ENCODE measurements at regions not wholly inside any gene's neighbourhood (a gene's known extent, or its start where the extent isn't known, plus 50 kb on each side); places are given as distances from the start of the nearest gene placed in this dataset.

DNA sequence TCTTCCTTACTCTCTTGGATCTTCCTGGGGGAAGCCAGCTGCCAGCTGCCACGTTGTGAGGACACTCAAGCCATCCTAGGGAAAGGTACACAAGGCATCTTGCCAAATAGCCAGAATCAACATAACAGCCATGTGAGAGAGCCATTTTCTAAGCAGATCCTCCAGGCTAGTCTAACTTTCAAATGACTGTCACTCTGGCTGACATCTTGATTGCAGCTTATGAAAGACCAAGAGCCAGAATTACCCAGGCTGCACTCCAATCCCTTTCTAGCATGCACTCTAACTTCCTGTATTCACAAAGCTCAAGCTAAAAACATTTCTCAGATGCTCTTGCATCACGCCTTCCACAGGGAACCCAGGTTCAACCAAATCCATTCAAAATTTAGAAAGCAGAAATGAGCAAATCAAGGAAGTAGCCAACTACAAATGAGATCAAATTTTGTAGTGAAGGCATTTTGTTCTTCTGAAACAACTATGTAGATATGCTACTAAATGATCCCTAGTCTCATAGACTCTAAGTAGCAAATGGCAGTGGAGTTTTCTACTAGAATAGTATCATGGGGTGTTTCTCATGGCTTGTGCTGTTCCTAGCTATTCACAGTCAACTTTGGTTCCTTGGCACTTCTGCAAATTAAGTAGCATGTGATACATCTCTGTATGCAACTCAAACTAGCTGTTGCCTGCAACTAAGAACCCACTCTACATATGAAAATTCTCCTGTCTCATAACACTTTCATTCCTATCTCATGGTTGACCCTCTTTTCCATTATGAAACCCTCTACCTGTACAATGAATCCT, 281.9 kb downstream of the ZEB2 start:
- peaks cover 62% of the 10 kb centered on the region for H3K79me2 ChIP-seq (ENCODE audit: low read length)
- H3K27ac ChIP-seq (ENCODE audit: low read length) = peak overlapping the region; percentile 99
- H3K36me3 ChIP-seq (ENCODE audit: insufficient read depth, low read length) = no peaks in the 10 kb centered on the region
- no peaks in the 10 kb centered on the region for H3K9me2 ChIP-seq (replicated peaks; ENCODE audit: insufficient read depth, low read length)
- no peaks in the 10 kb centered on the region for H3K9me3 ChIP-seq (ENCODE audit: low read length)
- DNase-seq = peak; percentile 81
- H3K4me1 ChIP-seq (ENCODE audit: low read length) = peaks cover 99% of the 10 kb centered on the region
- H3K4me3 ChIP-seq (ENCODE audit: low read length) = no peak overlapping the region
- H2AFZ ChIP-seq (ENCODE audit: low read length) = no peak overlapping the region
- no peaks in the 10 kb centered on the region for H3K27me3 ChIP-seq (ENCODE audit: low read length)
- H3K4me2 ChIP-seq (ENCODE audit: low read depth, low read length, poor library complexity, severe bottlenecking) = peak overlapping the region; percentile 82
- H3K9ac ChIP-seq (ENCODE audit: low read length) = peak overlapping the region; percentile 34
- H4K20me1 ChIP-seq (ENCODE audit: insufficient read depth, low read depth, low read length) = no peaks in the 10 kb centered on the region

DNA sequence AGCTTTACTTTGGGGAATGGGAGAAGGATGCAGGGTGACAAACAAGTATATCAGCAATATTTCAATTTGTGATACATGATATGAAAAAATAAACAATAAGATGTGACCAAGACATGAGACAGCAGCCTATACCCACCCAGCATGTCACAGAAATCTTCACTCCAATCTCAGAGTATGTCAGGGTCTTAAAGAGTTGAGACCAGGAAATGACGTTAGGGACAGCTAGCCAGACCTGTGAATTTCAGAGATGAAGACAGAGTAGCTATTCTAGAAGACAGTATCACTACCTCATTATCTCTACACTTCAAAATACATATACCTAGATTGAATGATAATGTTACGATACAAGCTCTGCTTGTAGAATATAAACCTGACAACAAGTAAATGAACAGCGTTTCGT, 282.8 kb downstream of the ZEB2 start:
- Histone ChIP-seq H3K79me2 (ENCODE audit: low read length) (peaks cover 64% of the 10 kb centered on the region), H3K9ac (ENCODE audit: low read length) (no peak overlapping the region), H3K4me1 (ENCODE audit: low read length) (peaks cover 100% of the 10 kb centered on the region), H3K27me3 (ENCODE audit: low read length) (no peaks in the 10 kb centered on the region), H3K9me3 (ENCODE audit: low read length) (no peaks in the 10 kb centered on the region), H3K9me2 (replicated peaks; ENCODE audit: insufficient read depth, low read length) (no peaks in the 10 kb centered on the region), H3K36me3 (ENCODE audit: insufficient read depth, low read length) (no peaks in the 10 kb centered on the region), H4K20me1 (ENCODE audit: insufficient read depth, low read depth, low read length) (no peaks in the 10 kb centered on the region), H3K4me2 (ENCODE audit: low read depth, low read length, poor library complexity, severe bottlenecking) (peak overlapping the region; percentile 82), H3K4me3 (ENCODE audit: low read length) (no peak overlapping the region), H3K27ac (ENCODE audit: low read length) (peak overlapping the region; percentile 99), H2AFZ (ENCODE audit: low read length) (no peak overlapping the region)
- DNase-seq = no peak

DNA sequence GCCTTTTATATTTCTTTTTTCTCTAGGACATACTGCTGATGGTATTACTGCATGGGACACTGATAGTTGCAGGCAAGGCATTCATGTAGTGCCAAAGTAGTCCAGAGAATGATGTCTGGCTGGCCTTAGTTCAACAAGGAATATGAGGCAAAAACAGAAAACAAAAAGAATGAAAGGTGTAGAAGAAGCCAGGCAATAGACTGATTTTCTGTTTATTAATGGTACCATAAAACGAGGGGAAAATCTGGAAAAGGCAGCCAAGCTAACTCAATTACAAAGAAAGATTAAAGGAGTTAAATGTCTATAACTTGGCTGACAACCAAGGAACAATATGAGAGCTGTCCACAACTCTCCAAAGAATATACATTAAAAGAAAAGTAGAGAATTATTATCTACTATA, 284.9 kb downstream of the ZEB2 start:
- Histone ChIP-seq H3K9ac (ENCODE audit: low read length) (0 out of 2 replicates have a peak overlapping the region, but pooled peaks have one; percentile 35), H2AFZ (ENCODE audit: low read length) (no peak overlapping the region), H3K4me1 (ENCODE audit: low read length) (peaks cover 100% of the 10 kb centered on the region), H3K9me2 (replicated peaks; ENCODE audit: insufficient read depth, low read length) (no peaks in the 10 kb centered on the region), H3K27me3 (ENCODE audit: low read length) (no peaks in the 10 kb centered on the region), H3K79me2 (ENCODE audit: low read length) (peaks cover 79% of the 10 kb centered on the region), H3K4me2 (ENCODE audit: low read depth, low read length, poor library complexity, severe bottlenecking) (peak overlapping the region; percentile 46), H3K9me3 (ENCODE audit: low read length) (no peaks in the 10 kb centered on the region), H3K4me3 (ENCODE audit: low read length) (no peak overlapping the region), H3K36me3 (ENCODE audit: insufficient read depth, low read length) (no peaks in the 10 kb centered on the region), H3K27ac (ENCODE audit: low read length) (peak overlapping the region; percentile 99), H4K20me1 (ENCODE audit: insufficient read depth, low read depth, low read length) (no peaks in the 10 kb centered on the region)
- DNase-seq = no peak

DNA sequence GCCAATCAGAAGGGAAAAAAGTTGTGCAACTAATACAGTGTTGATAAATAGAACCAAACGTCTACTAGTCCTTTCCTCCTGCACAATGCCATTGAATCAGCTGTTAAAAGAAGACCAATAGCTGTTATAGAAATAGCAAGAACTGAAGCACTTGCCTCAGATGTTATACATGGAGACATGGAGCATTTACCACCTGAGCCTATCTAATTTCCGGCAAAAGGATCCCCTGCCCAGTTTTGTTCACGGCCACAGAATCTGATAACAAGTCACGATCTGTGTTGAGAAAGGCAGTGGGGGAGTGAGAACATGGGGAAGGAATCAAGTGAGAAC, 285.4 kb downstream of the ZEB2 start:
- peak overlapping the region; percentile 99 for H3K27ac ChIP-seq (ENCODE audit: low read length)

DNA sequence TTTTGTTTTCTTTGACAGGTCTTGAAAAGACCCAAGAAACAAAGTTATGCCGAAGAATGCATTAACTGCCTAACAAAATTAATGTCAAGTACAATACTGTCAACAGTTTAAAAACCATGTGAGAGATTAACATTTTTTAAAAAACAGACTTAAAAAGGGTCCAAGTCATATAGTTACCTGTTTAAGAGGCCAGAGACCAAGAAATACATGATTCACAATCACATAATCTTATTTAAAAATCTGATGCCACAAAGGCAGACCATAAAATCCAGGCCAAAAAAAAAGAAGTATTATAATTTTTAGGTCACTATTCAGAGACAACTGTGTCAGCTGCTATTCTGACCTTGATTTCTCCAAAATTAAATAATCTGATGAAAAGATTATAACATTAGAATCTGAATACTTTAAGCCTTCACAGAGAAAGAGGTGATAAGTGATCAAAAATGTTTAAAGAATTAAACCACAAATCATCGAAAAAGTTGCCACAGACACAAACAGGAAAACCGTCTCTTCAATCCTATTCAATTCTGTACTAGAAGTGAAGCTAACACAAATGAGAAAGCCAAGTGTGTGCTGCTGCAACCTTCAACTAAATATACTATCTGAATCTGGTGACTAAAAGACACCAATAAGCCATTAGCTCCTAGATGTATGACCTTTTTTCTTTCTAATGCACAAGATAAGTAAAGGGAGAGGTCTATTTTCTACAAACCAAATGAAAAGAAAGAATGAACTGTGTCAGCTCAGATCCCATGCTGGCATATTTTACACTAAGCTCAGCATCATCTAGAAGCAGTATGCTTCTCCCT, 286.0 kb downstream of the ZEB2 start:
- H3K36me3 ChIP-seq (ENCODE audit: insufficient read depth, low read length) = no peaks in the 10 kb centered on the region
- H3K27ac ChIP-seq (ENCODE audit: low read length) = peak overlapping the region; percentile 99
- H4K20me1 ChIP-seq (ENCODE audit: insufficient read depth, low read depth, low read length) = no peaks in the 10 kb centered on the region
- no peaks in the 10 kb centered on the region for H3K27me3 ChIP-seq (ENCODE audit: low read length)
- H3K4me3 ChIP-seq (ENCODE audit: low read length) = no peak overlapping the region
- peaks cover 97% of the 10 kb centered on the region for H3K4me1 ChIP-seq (ENCODE audit: low read length)
- peak overlapping the region; percentile 46 for H3K4me2 ChIP-seq (ENCODE audit: low read depth, low read length, poor library complexity, severe bottlenecking)
- H3K9me3 ChIP-seq (ENCODE audit: low read length) = no peaks in the 10 kb centered on the region
- H3K9me2 ChIP-seq (replicated peaks; ENCODE audit: insufficient read depth, low read length) = no peaks in the 10 kb centered on the region
- H3K79me2 ChIP-seq (ENCODE audit: low read length) = peaks cover 89% of the 10 kb centered on the region
- 0 out of 2 replicates have a peak overlapping the region, but pooled peaks have one; percentile 12 for H2AFZ ChIP-seq (ENCODE audit: low read length)
- DNase-seq = no peak
- peak overlapping the region; percentile 35 for H3K9ac ChIP-seq (ENCODE audit: low read length)

More for the DNA sequence above, 285.4 kb downstream of the ZEB2 start:
- peak overlapping the region; percentile 35 for H3K9ac ChIP-seq (ENCODE audit: low read length)
- H3K9me2 ChIP-seq (replicated peaks; ENCODE audit: insufficient read depth, low read length) = no peaks in the 10 kb centered on the region
- no peaks in the 10 kb centered on the region for H3K27me3 ChIP-seq (ENCODE audit: low read length)
- H2AFZ ChIP-seq (ENCODE audit: low read length) = 0 out of 2 replicates have a peak overlapping the region, but pooled peaks have one; percentile 12
- H3K79me2 ChIP-seq (ENCODE audit: low read length) = peaks cover 85% of the 10 kb centered on the region
- H3K36me3 ChIP-seq (ENCODE audit: insufficient read depth, low read length) = no peaks in the 10 kb centered on the region
- no peak overlapping the region for H3K4me3 ChIP-seq (ENCODE audit: low read length)
- no peaks in the 10 kb centered on the region for H4K20me1 ChIP-seq (ENCODE audit: insufficient read depth, low read depth, low read length)
- peak overlapping the region; percentile 46 for H3K4me2 ChIP-seq (ENCODE audit: low read depth, low read length, poor library complexity, severe bottlenecking)
- H3K9me3 ChIP-seq (ENCODE audit: low read length) = no peaks in the 10 kb centered on the region
- peaks cover 100% of the 10 kb centered on the region for H3K4me1 ChIP-seq (ENCODE audit: low read length)
- DNase-seq = no peak

DNA sequence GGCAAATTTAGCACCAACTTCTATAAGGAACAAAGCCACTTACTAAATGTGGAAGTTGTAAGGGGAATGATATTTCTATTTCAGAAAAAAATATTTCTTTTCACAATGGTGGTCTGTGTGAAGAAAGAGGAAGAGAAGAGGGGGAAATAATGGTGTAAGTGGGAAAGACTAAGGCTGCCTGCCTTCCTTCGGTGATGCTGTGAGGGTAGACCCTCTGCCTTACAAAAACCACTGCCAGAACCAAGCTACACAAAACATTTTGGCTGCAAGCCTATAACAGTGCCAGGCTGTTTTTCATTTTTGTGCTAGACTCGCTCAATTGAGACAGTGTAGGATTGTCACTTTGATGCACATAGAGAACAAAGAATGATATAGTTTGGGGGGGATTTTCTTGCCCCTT, 286.6 kb downstream of the ZEB2 start:
- no peaks in the 10 kb centered on the region for H3K36me3 ChIP-seq (ENCODE audit: insufficient read depth, low read length)
- H3K79me2 ChIP-seq (ENCODE audit: low read length) = peaks cover 82% of the 10 kb centered on the region
- no peaks in the 10 kb centered on the region for H3K9me2 ChIP-seq (replicated peaks; ENCODE audit: insufficient read depth, low read length)
- no peaks in the 10 kb centered on the region for H4K20me1 ChIP-seq (ENCODE audit: insufficient read depth, low read depth, low read length)
- H3K4me2 ChIP-seq (ENCODE audit: low read depth, low read length, poor library complexity, severe bottlenecking) = peak overlapping the region; percentile 46
- DNase-seq = no peak
- peak overlapping the region; percentile 99 for H3K27ac ChIP-seq (ENCODE audit: low read length)
- H3K27me3 ChIP-seq (ENCODE audit: low read length) = no peaks in the 10 kb centered on the region
- no peak overlapping the region for H2AFZ ChIP-seq (ENCODE audit: low read length)
- peak overlapping the region; percentile 13; the same call in 1 of the 2 replicates for H3K9ac ChIP-seq (ENCODE audit: low read length)
- no peaks in the 10 kb centered on the region for H3K9me3 ChIP-seq (ENCODE audit: low read length)
- no peak overlapping the region for H3K4me3 ChIP-seq (ENCODE audit: low read length)
- peaks cover 91% of the 10 kb centered on the region for H3K4me1 ChIP-seq (ENCODE audit: low read length)

DNA sequence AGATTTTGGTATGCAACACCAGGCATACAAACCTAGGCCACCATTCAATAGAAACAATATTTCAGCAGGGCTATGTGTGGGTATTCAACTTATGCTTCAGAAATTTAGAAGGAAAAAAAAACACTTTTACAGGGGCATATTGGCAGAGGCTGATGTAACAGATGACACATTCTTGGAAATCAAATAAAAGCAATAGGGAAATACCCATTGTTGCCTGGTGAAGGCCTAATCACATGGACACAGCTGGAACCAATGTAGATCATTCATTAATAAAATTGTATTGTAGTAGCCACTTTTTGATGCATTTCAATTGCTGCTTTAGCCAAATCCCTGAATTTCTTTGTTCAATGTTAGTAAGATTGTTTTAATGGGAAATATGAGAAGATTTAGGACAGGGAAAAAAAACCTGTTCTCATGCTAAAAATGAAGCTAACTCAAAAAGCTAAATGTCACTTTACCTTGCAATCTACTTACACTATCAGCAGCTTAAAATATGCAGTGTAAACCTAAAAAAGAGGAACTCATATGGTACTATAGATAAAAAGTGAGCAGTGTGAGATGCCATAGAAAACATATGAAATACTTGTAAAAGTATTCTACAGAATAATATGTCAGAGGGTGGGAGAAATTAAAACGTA, 289.4 kb downstream of the ZEB2 start:
- peaks cover 75% of the 10 kb centered on the region for H3K79me2 ChIP-seq (ENCODE audit: low read length)
- H3K4me3 ChIP-seq (ENCODE audit: low read length) = no peak overlapping the region
- peak overlapping the region; percentile 99 for H3K27ac ChIP-seq (ENCODE audit: low read length)
- no peaks in the 10 kb centered on the region for H3K27me3 ChIP-seq (ENCODE audit: low read length)
- H3K4me2 ChIP-seq (ENCODE audit: low read depth, low read length, poor library complexity, severe bottlenecking) = peak overlapping the region; percentile 44
- DNase-seq = peak; percentile 69
- no peaks in the 10 kb centered on the region for H3K9me2 ChIP-seq (replicated peaks; ENCODE audit: insufficient read depth, low read length)
- no peaks in the 10 kb centered on the region for H3K36me3 ChIP-seq (ENCODE audit: insufficient read depth, low read length)
- peaks cover 81% of the 10 kb centered on the region for H3K4me1 ChIP-seq (ENCODE audit: low read length)
- no peaks in the 10 kb centered on the region for H4K20me1 ChIP-seq (ENCODE audit: insufficient read depth, low read depth, low read length)
- H3K9ac ChIP-seq (ENCODE audit: low read length) = peak overlapping the region; percentile 32; the same call in 1 of the 2 replicates
- 0 out of 2 replicates have a peak overlapping the region, but pooled peaks have one; percentile 15 for H2AFZ ChIP-seq (ENCODE audit: low read length)
- no peaks in the 10 kb centered on the region for H3K9me3 ChIP-seq (ENCODE audit: low read length)

DNA sequence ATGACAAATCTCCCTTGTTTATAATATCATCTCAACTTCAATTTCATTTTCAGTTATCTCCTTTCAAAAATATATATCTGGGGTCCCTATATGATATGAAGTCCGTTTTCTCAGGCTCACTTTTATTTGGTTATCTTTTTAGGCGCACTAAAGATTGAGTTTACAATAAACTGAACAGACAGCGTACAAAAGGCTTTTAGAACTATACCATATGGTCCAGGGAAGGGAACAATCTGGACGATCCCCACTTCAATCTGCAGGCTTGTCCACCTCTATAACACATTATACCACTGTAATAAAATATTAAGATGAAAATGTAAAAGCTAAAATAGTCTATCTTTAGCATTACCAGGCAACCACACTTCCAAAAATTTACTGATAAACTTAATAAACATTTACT, 289.9 kb downstream of the ZEB2 start:
- H3K27ac ChIP-seq (ENCODE audit: low read length) = peak overlapping the region; percentile 99
- no peaks in the 10 kb centered on the region for H4K20me1 ChIP-seq (ENCODE audit: insufficient read depth, low read depth, low read length)
- H3K4me3 ChIP-seq (ENCODE audit: low read length) = no peak overlapping the region
- H3K79me2 ChIP-seq (ENCODE audit: low read length) = peaks cover 75% of the 10 kb centered on the region
- no peaks in the 10 kb centered on the region for H3K9me3 ChIP-seq (ENCODE audit: low read length)
- no peaks in the 10 kb centered on the region for H3K9me2 ChIP-seq (replicated peaks; ENCODE audit: insufficient read depth, low read length)
- no peak overlapping the region for H2AFZ ChIP-seq (ENCODE audit: low read length)
- no peak for DNase-seq
- 0 out of 2 replicates have a peak overlapping the region, but pooled peaks have one; percentile 32 for H3K9ac ChIP-seq (ENCODE audit: low read length)
- H3K4me2 ChIP-seq (ENCODE audit: low read depth, low read length, poor library complexity, severe bottlenecking) = peak overlapping the region; percentile 44
- H3K4me1 ChIP-seq (ENCODE audit: low read length) = peaks cover 80% of the 10 kb centered on the region
- no peaks in the 10 kb centered on the region for H3K27me3 ChIP-seq (ENCODE audit: low read length)
- no peaks in the 10 kb centered on the region for H3K36me3 ChIP-seq (ENCODE audit: insufficient read depth, low read length)
